ENCODE measurements at regions not wholly inside any gene's neighbourhood (a gene's known extent, or its start where the extent isn't known, plus 50 kb on each side); places are given as distances from the start of the nearest gene placed in this dataset.

- 0 out of 2 replicates have a peak, but pooled peaks have one; percentile 35 for TF ChIP-seq YEATS4 (CRISPR knock-in tag; IDR thresholded peaks at IDR 0.05; ENCODE audit: borderline replicate concordance)
Measured at GRCh38 chr1:8122160-8122476, 96.0 kb upstream of the ERRFI1 start (continued).

GRCh38 chr1:8121261-8122159 lies 95.4 kb upstream of the ERRFI1 start:
- in situ Hi-C loops (cut with HindIII; ENCODE audit: extremely low pct_ligation_motif_present, low pct_unique_long_range_greater_than_20kb): no loop called here
- no peak overlapping the region for H2AFZ ChIP-seq (ENCODE audit: low read length)
- POLR2A ChIA-PET: interaction anchor here (0.5 to 4.7 kb wide), 32 partner anchors 10 to 138 kb away, joined by 3 to 64 read pairs (median 8); partner anchors contain the start of gene ERRFI1
- TF ChIP-seq ZNF83 (CRISPR knock-in tag; IDR thresholded peaks at IDR 0.05; ENCODE audit: borderline replicate concordance) (no peak), ZNF788 (CRISPR knock-in tag; IDR thresholded peaks at IDR 0.05; ENCODE audit: borderline replicate concordance) (0 out of 2 replicates have a peak, but pooled peaks have one; percentile 15), JUND (CRISPR knock-in tag; IDR thresholded peaks at IDR 0.05) (peak; percentile 73; the same call in 1 of the 2 replicates), KDM3A (CRISPR knock-in tag; IDR thresholded peaks at IDR 0.05; ENCODE audit: low read depth) (0 out of 2 replicates have a peak, but pooled peaks have one; percentile 10), CBFB (CRISPR knock-in tag; IDR thresholded peaks at IDR 0.05) (0 out of 2 replicates have a peak, but pooled peaks have one; percentile 1), MEIS2 (CRISPR knock-in tag; IDR thresholded peaks at IDR 0.05) (peak; percentile 75), SP4 (CRISPR knock-in tag; IDR thresholded peaks at IDR 0.05) (0 out of 2 replicates have a peak, but pooled peaks have one; percentile 2), IKZF5 (CRISPR knock-in tag; IDR thresholded peaks at IDR 0.05) (peak; percentile 20; the same call in 1 of the 2 replicates), ZBTB7B (CRISPR knock-in tag; IDR thresholded peaks at IDR 0.05) (no peak; the same call in 1 of the 2 replicates), SIN3A (IDR thresholded peaks at IDR 0.05; ENCODE audit: borderline replicate concordance, low read depth, low read length) (no peak), ZBTB7A (CRISPR knock-in tag; IDR thresholded peaks at IDR 0.05) (no peak), ZNF18 (CRISPR knock-in tag; IDR thresholded peaks at IDR 0.05; ENCODE audit: insufficient replicate concordance) (peak; percentile 94), THAP9 (CRISPR knock-in tag; IDR thresholded peaks at IDR 0.05; ENCODE audit: borderline replicate concordance) (0 out of 2 replicates have a peak, but pooled peaks have one; percentile 34), RBFOX2 (IDR thresholded peaks at IDR 0.05; ENCODE audit: low read depth, low read length) (peak; percentile 60; the same call in 1 of the 2 replicates)

More at GRCh38 chr1:8121261-8122159, 95.4 kb upstream of the ERRFI1 start:
- Histone ChIP-seq H3K9ac (ENCODE audit: insufficient read depth, low read depth, low read length) (peak overlapping the region; percentile 69), H3K4me2 (ENCODE audit: low read depth, low read length) (peak overlapping the region; percentile 64), H3K4me1 (ENCODE audit: insufficient read depth, low read length) (peaks cover 72% of the 10 kb centered on the region), H3K36me3 (replicated peaks in 1 of 2; ENCODE audit: control insufficient read depth in 1 of 2, insufficient read depth in 2 of 2, low read length in 2 of 2) (no peaks in the 10 kb centered on the region), H3K27me3 (ENCODE audit: control insufficient read depth in 1 of 2, insufficient read depth in 2 of 2, low read length in 2 of 2) (no peaks in the 10 kb centered on the region), H3K9me3 (ENCODE audit: low read length) (peaks cover 15% of the 10 kb centered on the region; the same call in 1 of the 2 replicates), H3K79me2 (ENCODE audit: insufficient read depth, low read length) (peaks cover 3% of the 10 kb centered on the region), H3K4me3 (replicated peaks in 1 of 3; ENCODE audit: insufficient read depth in 1 of 3, low read depth in 2 of 3, low read length in 3 of 3) (peak overlapping the region in 1 of 3 experiments; percentile 21; a peak in 3 of 6 replicates), H3K27ac (ENCODE audit: extremely low read length, insufficient read depth, low read length) (peak overlapping the region; percentile 97), H4K20me1 (ENCODE audit: insufficient read depth, low read length) (no peaks in the 10 kb centered on the region)
- CTCF ChIA-PET (ENCODE audit: low intra/inter-chr PET ratio, low total read pairs): no interaction called here
- TSS peak; percentile 93 for BruUV-seq (replicated peaks)
- FAIRE-seq (no peak), DNase-seq (ENCODE audit: low spot score) (peak; percentile 91), ATAC-seq (peak; percentile 63)
- intact Hi-C loops (cut with micrococcal nuclease; ENCODE audit: unreplicated experiment): loop anchor here (1.0 to 5.0 kb wide), 8 partner anchors 33 to 138 kb away; partner anchors contain the start of gene ERRFI1
- WGBS (ENCODE audit: low lambda C conversion rate): 22% methylated on average over 15 of the region's 18 CpGs
